Brain microvascular endothelial cell (primary cell): ENCODE measurements at regions not wholly inside any gene's neighbourhood (a gene's known extent, or its start where the extent isn't known, plus 50 kb on each side); places are given as distances from the start of the nearest gene placed in this dataset.

Source experiments
- DNase-seq: peaks from one replicate; pipeline ENCODE4 v3.0.0-alpha.2; 2020
- H3K27ac ChIP-seq: fragments of 250-450 bp; sonication (Bioruptor Pico); 2 replicates; pipeline ENCODE4 v1.5.1; 2020; ENCODE audit warnings: mild to moderate bottlenecking, moderate library complexity
- H3K27me3 ChIP-seq: fragments of 250-450 bp; sonication (Bioruptor Pico); replicated peaks from 2 replicates; pipeline ENCODE4 v1.5.1; 2020; ENCODE audit warnings: mild to moderate bottlenecking
- H3K36me3 ChIP-seq: fragments of 250-450 bp; sonication (Bioruptor Pico); replicated peaks from 2 replicates; pipeline ENCODE4 v1.5.1; 2020; ENCODE audit warnings: mild to moderate bottlenecking
- H3K4me3 ChIP-seq: 2 replicates; pipeline ENCODE4 v1.5.1; 2011; ENCODE audit warnings: low read depth, mild to moderate bottlenecking, control low read depth, low read length, moderate library complexity
- CTCF ChIP-seq: IDR thresholded peaks from 2 replicates; pipeline ENCODE4 v1.5.1; 2011; ENCODE audit warnings: low read depth, mild to moderate bottlenecking, moderate library complexity, low read length, control low read depth, inconsistent platforms; ENCODE audit errors: missing control alignments
- in situ Hi-C: cut with HindIII; loops from 2 replicates; pipeline ENCODE4 v1.10.0; 2017; ENCODE audit warnings: low sequenced_read_pairs, low pct_ligation_motif_present

GRCh38 chr16:62573466-62573865 is 537.2 kb upstream of the CDH8 start:
- no peak for DNase-seq
- Histone ChIP-seq H3K27me3 (no peaks in the 10 kb centered on the region), H3K4me3 (no peak overlapping the region), H3K36me3 (no peaks in the 10 kb centered on the region), H3K27ac (no peak overlapping the region)
- in situ Hi-C loops = no loop called here
- no peak for TF ChIP-seq CTCF

GRCh38 chr16:62568926-62569325 is 532.7 kb upstream of the CDH8 start:
- Histone ChIP-seq H3K27me3 (no peaks in the 10 kb centered on the region), H3K27ac (no peak overlapping the region), H3K4me3 (no peak overlapping the region), H3K36me3 (no peaks in the 10 kb centered on the region)
- no peak for DNase-seq
- in situ Hi-C loops = no loop called here
- no peak for TF ChIP-seq CTCF

- no peak for TF ChIP-seq CTCF
- Histone ChIP-seq H3K27me3 (no peaks in the 10 kb centered on the region), H3K27ac (no peak overlapping the region), H3K4me3 (no peak overlapping the region), H3K36me3 (no peaks in the 10 kb centered on the region)
- no peak for DNase-seq
- in situ Hi-C loops = no loop called here
These were observed 529.5 kb upstream of the CDH8 start for GRCh38 chr16:62565706-62566105.

- no peaks in the 10 kb centered on the region for H3K36me3 ChIP-seq
- H3K27ac ChIP-seq = no peak overlapping the region
- no peak for TF ChIP-seq CTCF
- no peaks in the 10 kb centered on the region for H3K27me3 ChIP-seq
- no peak for DNase-seq
- H3K4me3 ChIP-seq = no peak overlapping the region
- in situ Hi-C loops = no loop called here
These were observed 528.1 kb upstream of the CDH8 start for GRCh38 chr16:62564291-62564690.

- in situ Hi-C loops = no loop called here
- no peak overlapping the region for H3K27ac ChIP-seq
- TF ChIP-seq CTCF = no peak
- no peak overlapping the region for H3K4me3 ChIP-seq
- H3K36me3 ChIP-seq = no peaks in the 10 kb centered on the region
- H3K27me3 ChIP-seq = no peaks in the 10 kb centered on the region
- no peak for DNase-seq
These were observed 525.9 kb upstream of the CDH8 start for GRCh38 chr16:62562121-62562520.

GRCh38 chr16:62549875-62550274 is 513.6 kb upstream of the CDH8 start:
- no peak for TF ChIP-seq CTCF
- Histone ChIP-seq H3K27ac (no peak overlapping the region), H3K27me3 (no peaks in the 10 kb centered on the region), H3K36me3 (no peaks in the 10 kb centered on the region), H3K4me3 (no peak overlapping the region)
- in situ Hi-C loops = no loop called here
- no peak for DNase-seq
